Right lobe of liver (tissue), 6 donors: ENCODE measurements at regions not wholly inside any gene's neighbourhood (a gene's known extent, or its start where the extent isn't known, plus 50 kb on each side); places are given as distances from the start of the nearest gene placed in this dataset.

Experiments used
- ATAC-seq, 4 donors: fragments of 200-7000 bp; cut with Tn5 transposase; one replicate each; pipeline ENCODE4 v1.9.1; 2020; ENCODE audit warnings: mild to moderate bottlenecking in 4 of 4, moderate library complexity in 4 of 4
- DNase-seq, 3 donors: peaks; one replicate each; pipeline ENCODE4 v3.0.0-alpha.2; 2020
- H3K27ac ChIP-seq, 3 donors: fragments of 200-600 bp; one replicate each; pipeline ENCODE4 v1.8.0; 2022
- H3K27me3 ChIP-seq, 2 donors: fragments of 200-600 bp; one replicate each; pipeline ENCODE4 v1.8.0; 2022
- H3K36me3 ChIP-seq, 4 donors: fragments of 200-600 bp; sonication (generic) in 1 of 4; one replicate each; pipeline versions ENCODE4 v1.5.1 to v1.8.0; 2017 to 2022; ENCODE audit warnings: control low read depth in 1 of 4
- H3K4me1 ChIP-seq, 4 donors: fragments of 200-600 bp; sonication (generic) in 1 of 4; one replicate each; pipeline versions ENCODE4 v1.5.1 to v1.8.0; 2017 to 2022; ENCODE audit warnings: control low read depth in 1 of 4
- H3K4me3 ChIP-seq, 3 donors: fragments of 200-600 bp; one replicate each; pipeline ENCODE4 v1.8.0; 2022
- H3K9me3 ChIP-seq, 4 donors: fragments of 200-600 bp; sonication (generic) in 1 of 4; one replicate each; pipeline versions ENCODE4 v1.5.1 to v1.8.0; 2017 to 2022; ENCODE audit warnings: control low read depth in 1 of 4
- POLR2A ChIP-seq: fragments of 450-650 bp; IDR thresholded peaks from one replicate; pipeline ENCODE4 v1.6.1; 2017; ENCODE audit warnings: antibody characterized with exemption, mild to moderate bottlenecking
- WGBS: methylation state at CpG from one replicate; pipeline ENCODE4 v1.1.6; 2018; ENCODE audit warnings: low coverage, low lambda C conversion rate; ENCODE audit not compliant: insufficient coverage; ENCODE audit errors: missing lambda C conversion rate; 5-methylcytosine and 5-hydroxymethylcytosine counted together
- intact Hi-C, 2 donors: fragments of 100-400 bp; cut with DNase I; formaldehyde crosslinking; loops; one replicate each; pipeline versions ENCODE4 v1.11.2 to v1.14.1; 2022
- TF ChIP-seq, protein P1 (sequence below), 4 donors: fragments of 200-600 bp in 3 of 4; fragments of 450-650 bp in 1 of 4; IDR thresholded peaks; one replicate each; pipeline versions ENCODE4 v1.5.1 to v1.8.0; 2016 to 2022; ENCODE audit warnings: antibody characterized with exemption in 4 of 4, mild to moderate bottlenecking in 2 of 4
- donor health status: DM: no; HTN: yes; CAD: no.
- donor health status: DM: no; HTN: no; CAD: no.
- donor health status: DM: no; HTN: no; CAD: no.
- donor health status: DM: no; HTN: yes; CAD: no.
- donor health status: DM: no; HTN: yes; CAD: no.

DNA sequence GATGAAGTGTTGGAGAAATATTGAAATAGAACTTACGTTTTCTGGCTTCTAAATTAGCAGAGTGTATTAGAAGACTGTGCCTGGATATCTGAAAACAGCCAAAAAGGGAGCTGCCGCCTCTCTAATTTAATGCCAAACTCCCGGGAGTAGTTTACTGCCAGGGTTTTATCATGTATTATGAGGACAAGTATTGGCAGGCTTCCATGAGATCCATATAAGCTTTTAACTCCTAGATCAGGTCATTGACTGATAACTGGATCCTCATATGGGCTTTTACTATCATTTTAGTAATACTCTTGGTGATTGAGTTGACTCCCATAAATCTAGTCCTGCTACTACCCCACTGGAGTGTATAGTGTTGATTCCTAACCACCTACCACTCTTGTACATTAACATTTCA is 178.4 kb upstream of the CXADR start:
- Histone ChIP-seq H3K36me3 (no peaks in the 10 kb centered on the region), H3K4me1 (no peaks in the 10 kb centered on the region), H3K27me3 (no peaks in the 10 kb centered on the region), H3K27ac (no peak overlapping the region), H3K9me3 (no peaks in the 10 kb centered on the region), H3K4me3 (no peak overlapping the region)
- no peak for TF ChIP-seq POLR2A
- TF ChIP-seq, protein P1, sequence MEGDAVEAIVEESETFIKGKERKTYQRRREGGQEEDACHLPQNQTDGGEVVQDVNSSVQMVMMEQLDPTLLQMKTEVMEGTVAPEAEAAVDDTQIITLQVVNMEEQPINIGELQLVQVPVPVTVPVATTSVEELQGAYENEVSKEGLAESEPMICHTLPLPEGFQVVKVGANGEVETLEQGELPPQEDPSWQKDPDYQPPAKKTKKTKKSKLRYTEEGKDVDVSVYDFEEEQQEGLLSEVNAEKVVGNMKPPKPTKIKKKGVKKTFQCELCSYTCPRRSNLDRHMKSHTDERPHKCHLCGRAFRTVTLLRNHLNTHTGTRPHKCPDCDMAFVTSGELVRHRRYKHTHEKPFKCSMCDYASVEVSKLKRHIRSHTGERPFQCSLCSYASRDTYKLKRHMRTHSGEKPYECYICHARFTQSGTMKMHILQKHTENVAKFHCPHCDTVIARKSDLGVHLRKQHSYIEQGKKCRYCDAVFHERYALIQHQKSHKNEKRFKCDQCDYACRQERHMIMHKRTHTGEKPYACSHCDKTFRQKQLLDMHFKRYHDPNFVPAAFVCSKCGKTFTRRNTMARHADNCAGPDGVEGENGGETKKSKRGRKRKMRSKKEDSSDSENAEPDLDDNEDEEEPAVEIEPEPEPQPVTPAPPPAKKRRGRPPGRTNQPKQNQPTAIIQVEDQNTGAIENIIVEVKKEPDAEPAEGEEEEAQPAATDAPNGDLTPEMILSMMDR (IDR thresholded peaks at IDR 0.05) = no peak
- intact Hi-C loops = no loop called here
- ATAC-seq (no peak), DNase-seq (no peak)
- WGBS = 35% methylated on average over 3 of the region's 3 CpGs

DNA sequence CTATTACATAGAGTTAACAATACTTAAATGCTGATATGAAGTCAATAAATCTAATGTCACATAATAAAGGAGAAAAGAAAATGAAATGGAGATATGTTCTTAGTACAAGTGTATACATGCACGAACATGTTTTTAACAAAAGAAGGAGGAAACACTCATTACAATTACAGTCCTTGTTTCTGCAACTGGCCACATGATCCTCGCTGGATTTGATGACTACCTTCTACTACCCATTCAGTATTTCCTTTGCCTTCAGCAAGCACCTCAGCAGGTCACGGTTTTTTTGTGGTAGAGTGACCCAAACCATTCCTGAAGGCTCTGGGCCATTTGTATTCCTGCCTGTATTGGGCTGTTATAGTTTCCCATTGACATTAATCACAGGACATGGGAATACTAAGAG is 172.8 kb upstream of the CXADR start:
- 27% methylated on average over 3 of the region's 3 CpGs for WGBS

DNA sequence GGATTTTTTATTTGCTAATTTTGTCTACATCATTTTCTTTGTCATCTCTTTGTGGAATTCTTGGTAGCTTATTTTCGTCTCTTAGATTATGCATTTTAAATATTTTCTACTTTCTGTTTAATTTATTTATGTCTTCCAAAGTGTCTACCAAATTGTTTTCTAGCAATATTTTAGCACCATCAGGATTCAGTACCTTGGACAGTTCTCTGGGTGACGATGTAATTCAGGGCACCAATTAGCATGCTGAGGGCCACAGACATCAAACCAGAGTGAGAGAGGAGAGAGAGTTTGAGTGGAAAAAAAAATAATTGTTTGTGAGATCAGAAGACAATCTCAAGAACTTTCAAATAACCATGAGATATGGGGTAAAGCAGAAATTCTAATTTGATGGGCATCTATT is 169.8 kb upstream of the CXADR start:
- no peaks in the 10 kb centered on the region for H3K27me3 ChIP-seq

More for the DNA sequence above, 172.8 kb upstream of the CXADR start:
- intact Hi-C loops = no loop called here
- ATAC-seq (no peak), DNase-seq (no peak)
- no peaks in the 10 kb centered on the region for H3K36me3 ChIP-seq
- TF ChIP-seq, protein P1 (IDR thresholded peaks at IDR 0.05) = no peak
- no peak for TF ChIP-seq POLR2A
- H3K4me1 ChIP-seq = no peaks in the 10 kb centered on the region
- no peaks in the 10 kb centered on the region for H3K27me3 ChIP-seq
- no peak overlapping the region for H3K27ac ChIP-seq
- no peak overlapping the region for H3K4me3 ChIP-seq
- H3K9me3 ChIP-seq = no peaks in the 10 kb centered on the region

DNA sequence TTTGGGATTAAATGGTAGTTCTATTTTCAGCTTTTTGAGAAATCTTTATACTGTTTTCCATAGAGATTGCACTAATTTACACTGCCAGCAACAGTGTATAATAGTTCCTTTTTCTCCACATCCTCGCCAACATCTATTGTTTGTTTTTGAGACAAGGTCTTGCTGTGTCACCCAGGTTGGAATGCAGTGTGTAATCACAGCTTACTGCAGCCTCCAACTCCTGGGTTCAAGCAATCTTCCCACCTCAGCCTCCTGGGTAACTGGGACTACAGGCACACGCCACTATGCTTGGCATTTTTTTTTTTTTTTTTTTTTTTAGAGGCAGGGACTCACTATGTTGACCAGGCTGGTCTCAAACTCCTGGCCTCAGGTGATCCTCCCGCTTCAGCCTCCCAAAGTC is 164.5 kb upstream of the CXADR start:
- no peak for TF ChIP-seq POLR2A
- TF ChIP-seq, protein P1 (IDR thresholded peaks at IDR 0.05) = no peak
- H3K36me3 ChIP-seq = no peaks in the 10 kb centered on the region
- 75% methylated on average over 3 of the region's 3 CpGs for WGBS
- DNase-seq = no peak
- no peaks in the 10 kb centered on the region for H3K9me3 ChIP-seq
- no peaks in the 10 kb centered on the region for H3K4me1 ChIP-seq
- H3K27me3 ChIP-seq = peaks cover 0 to 4% of the 10 kb centered on the region in 2 donors
- H3K4me3 ChIP-seq = no peak overlapping the region
- intact Hi-C loops = no loop called here
- no peak overlapping the region for H3K27ac ChIP-seq
- ATAC-seq = no peak

More for the DNA sequence above, 169.8 kb upstream of the CXADR start:
- Histone ChIP-seq H3K27ac (no peak overlapping the region), H3K4me3 (no peak overlapping the region), H3K9me3 (no peaks in the 10 kb centered on the region), H3K4me1 (no peaks in the 10 kb centered on the region), H3K36me3 (no peaks in the 10 kb centered on the region)
- no peak for DNase-seq
- intact Hi-C loops = no loop called here
- 6% methylated on average over 2 of the region's 2 CpGs for WGBS
- no peak for ATAC-seq
- no peak for TF ChIP-seq POLR2A
- TF ChIP-seq, protein P1 (IDR thresholded peaks at IDR 0.05) = no peak

DNA sequence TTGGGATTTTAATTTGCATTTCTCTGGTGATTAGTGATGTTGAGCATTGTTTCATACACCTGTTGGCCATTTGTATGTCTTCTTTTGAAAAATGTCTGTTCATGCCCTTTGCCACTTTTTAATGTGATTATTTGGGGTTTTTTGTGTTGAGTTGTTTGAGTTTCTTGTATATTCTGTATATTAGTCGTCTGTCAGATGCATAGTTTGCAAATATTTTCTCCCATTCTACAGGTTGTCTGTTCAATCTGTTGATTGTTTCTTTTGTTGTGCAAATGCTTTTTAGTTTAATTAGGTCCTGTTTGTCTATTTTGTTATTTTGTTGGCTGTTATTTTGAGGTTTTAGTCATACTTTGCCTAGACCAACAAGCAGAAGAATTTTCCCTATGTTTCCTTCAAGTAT is 164.0 kb upstream of the CXADR start:
- DNase-seq = no peak
- intact Hi-C loops = no loop called here

More for the DNA sequence above, 164.0 kb upstream of the CXADR start:
- ATAC-seq = no peak
- TF ChIP-seq, protein P1 (IDR thresholded peaks at IDR 0.05) = no peak
- no peak for TF ChIP-seq POLR2A
- no peaks in the 10 kb centered on the region for H3K4me1 ChIP-seq
- WGBS = 38% methylated on average over 1 of the region's 1 CpG
- no peaks in the 10 kb centered on the region for H3K36me3 ChIP-seq
- H3K4me3 ChIP-seq = no peak overlapping the region
- H3K9me3 ChIP-seq = no peaks in the 10 kb centered on the region
- peaks cover 0 to 4% of the 10 kb centered on the region in 2 donors for H3K27me3 ChIP-seq
- no peak overlapping the region for H3K27ac ChIP-seq
